PC-9 (cell line): ENCODE measurements at regions not wholly inside any gene's neighbourhood (a gene's known extent, or its start where the extent isn't known, plus 50 kb on each side); places are given as distances from the start of the nearest gene placed in this dataset.

Source experiments
- BruUV-seq: library from RNA; stranded (reverse); fragments of 400-500 nt; replicated peaks from 2 replicates; lab custom pipeline; 2021; lab: Mats Ljungman, UMichigan
- CTCF ChIA-PET: fragments of 300-600 bp; sonication (Branson Sonifier 250); formaldehyde crosslinking; loops from one replicate; lab custom pipeline; 2022; ENCODE audit warnings: antibody characterized with exemption; lab: Charles Lee
- POLR2A ChIA-PET: fragments of 300-600 bp; sonication (Branson Sonifier 250); formaldehyde crosslinking; loops from one replicate; lab custom pipeline; 2022; ENCODE audit warnings: antibody characterized with exemption; ENCODE audit not compliant: unreplicated experiment; lab: Charles Lee
- DNase-seq, 2 experiments: peaks; one replicate each; pipeline versions ENCODE4 v3.0.0 to v3.0.0-alpha.2; 2015 to 2022; ENCODE audit warnings: mixed read lengths in 1 of 2
- H2AFZ ChIP-seq: fragments of 200-600 bp; sonication (generic); 2 replicates; pipeline ENCODE4 v1.8.1; 2017; ENCODE audit warnings: antibody characterized with exemption
- H3F3A ChIP-seq: fragments of 200-600 bp; sonication (generic); 2 replicates; pipeline ENCODE4 v1.8.1; 2017; ENCODE audit warnings: antibody characterized with exemption, mild to moderate bottlenecking, low read depth; ENCODE audit not compliant: insufficient read depth
- H3K27ac ChIP-seq: fragments of 200-600 bp; sonication (generic); 2 replicates; pipeline ENCODE4 v1.6.1; 2016; ENCODE audit warnings: mixed run types
- H3K27me3 ChIP-seq: fragments of 200-600 bp; sonication (generic); 2 replicates; pipeline ENCODE4 v1.6.1; 2016; ENCODE audit warnings: low read depth, mixed run types; ENCODE audit not compliant: insufficient read depth
- H3K36me3 ChIP-seq: fragments of 200-600 bp; sonication (generic); 2 replicates; pipeline ENCODE4 v1.6.1; 2016; ENCODE audit warnings: low read depth, mixed run types
- H3K4me1 ChIP-seq: fragments of 200-600 bp; sonication (generic); replicated peaks from 2 replicates; pipeline ENCODE4 v1.6.1; 2016; ENCODE audit warnings: mixed run types; ENCODE audit not compliant: insufficient read depth
- H3K4me2 ChIP-seq: fragments of 200-600 bp; sonication (generic); 2 replicates; pipeline ENCODE4 v1.6.1; 2017; ENCODE audit warnings: mixed run types
- H3K4me3 ChIP-seq: fragments of 200-600 bp; sonication (generic); 2 replicates; pipeline ENCODE4 v1.6.1; 2016; ENCODE audit warnings: mixed run types
- H3K79me2 ChIP-seq: fragments of 200-600 bp; sonication (generic); 2 replicates; pipeline ENCODE4 v1.6.1; 2017; ENCODE audit warnings: low read depth, mixed run types
- H3K9me2 ChIP-seq: fragments of 200-600 bp; sonication (generic); 2 replicates; pipeline ENCODE4 v1.8.1; 2017; ENCODE audit warnings: mild to moderate bottlenecking; ENCODE audit not compliant: insufficient read depth
- H3K9me3 ChIP-seq: fragments of 200-600 bp; sonication (generic); 2 replicates; pipeline ENCODE4 v1.8.1; 2016; ENCODE audit warnings: low read depth; ENCODE audit not compliant: insufficient read depth
- H4K20me1 ChIP-seq: fragments of 200-600 bp; sonication (generic); 2 replicates; pipeline ENCODE4 v1.8.1; 2017; ENCODE audit not compliant: insufficient read depth
- CTCF ChIP-seq: fragments of 200-600 bp; sonication (generic); conservative IDR thresholded peaks from 2 replicates; pipeline ENCODE4 v1.6.1; 2017; ENCODE audit warnings: mixed run types, antibody characterized with exemption, mild to moderate bottlenecking, moderate library complexity
- EZH2 ChIP-seq: fragments of 200-600 bp; sonication (generic); IDR thresholded peaks from 2 replicates; pipeline ENCODE4 v1.8.0; 2017; ENCODE audit warnings: antibody characterized with exemption, low read depth
- intact Hi-C: fragments of 100-400 bp; cut with micrococcal nuclease; formaldehyde crosslinking; loops from one replicate; pipeline ENCODE4 v1.10.0; 2022; ENCODE audit not compliant: unreplicated experiment

GRCh38 chr6:113358063-113358583, 499.0 kb upstream of the MARCKS start:
- H3K4me2 ChIP-seq: no peak overlapping the region
- TF ChIP-seq EZH2 (no peak), CTCF (no peak)
- POLR2A ChIA-PET: no interaction called here
- H3K36me3 ChIP-seq: no peaks in the 10 kb centered on the region
- H3K4me1 ChIP-seq: peaks cover 46% of the 10 kb centered on the region
- no peak overlapping the region for H3K4me3 ChIP-seq
- H3K9me2 ChIP-seq: no peaks in the 10 kb centered on the region
- H2AFZ ChIP-seq: no peak overlapping the region
- H4K20me1 ChIP-seq: no peaks in the 10 kb centered on the region
- no peaks in the 10 kb centered on the region for H3K27me3 ChIP-seq
- intact Hi-C loops: loop anchor here (10.0 kb wide), 1 partner anchor 197 kb away; no protein-coding TSS in a partner anchor
- H3K79me2 ChIP-seq: no peaks in the 10 kb centered on the region
- CTCF ChIA-PET: no interaction called here
- no peak for DNase-seq
- H3F3A ChIP-seq: peaks cover 16% of the 10 kb centered on the region
- no peak overlapping the region for H3K27ac ChIP-seq
- 0 out of 2 replicates have a peak, but pooled peaks cover 3% of the 10 kb centered on the region for H3K9me3 ChIP-seq
- no TSS peak for BruUV-seq

DNA sequence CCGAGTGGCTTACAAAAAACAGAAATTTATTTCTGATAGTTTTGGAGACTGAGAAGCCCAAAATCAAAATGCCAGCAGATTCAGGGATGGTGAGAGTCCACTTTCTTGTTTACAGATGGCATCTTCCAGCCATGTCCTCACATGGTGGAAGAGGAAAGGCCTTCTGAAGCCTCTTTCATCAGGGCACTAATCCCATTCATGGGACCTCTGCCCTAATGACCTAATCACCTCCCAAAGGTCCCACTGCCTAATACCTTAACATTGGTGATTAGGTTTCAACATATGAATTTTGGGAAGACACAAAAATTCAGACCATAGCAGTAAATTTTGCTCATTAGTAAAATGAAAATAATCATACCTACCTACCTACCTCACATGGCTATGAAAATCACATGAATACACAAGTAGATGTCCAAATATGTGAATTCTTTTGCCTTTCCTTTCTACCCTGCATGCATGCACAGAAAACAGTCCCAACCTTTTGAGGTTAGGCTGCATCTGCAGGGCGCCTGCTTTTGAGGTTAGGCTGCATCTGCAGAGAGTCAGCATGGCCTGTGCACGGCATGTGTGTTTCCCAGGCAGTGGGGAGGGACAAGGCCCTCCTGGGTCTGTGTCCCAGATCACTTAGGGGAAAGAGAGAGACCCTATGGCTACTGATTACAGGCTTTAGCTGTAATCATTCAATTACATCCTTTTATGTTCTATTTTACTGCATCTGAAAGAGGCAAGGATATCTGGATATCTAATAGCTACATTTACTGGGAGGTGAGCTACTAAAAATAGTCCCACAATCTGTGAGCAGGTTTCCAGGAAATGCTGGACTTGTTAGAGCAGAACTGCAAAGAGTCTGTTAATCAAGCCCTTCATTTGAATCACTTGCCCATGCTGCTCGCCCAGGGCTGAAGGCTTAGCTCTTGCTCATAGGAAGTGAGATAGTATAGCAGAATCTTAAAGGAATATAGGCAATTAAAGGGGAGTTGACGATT, 497.7 kb upstream of the MARCKS start:
- Histone ChIP-seq H3K36me3 (no peaks in the 10 kb centered on the region), H3F3A (peaks cover 3% of the 10 kb centered on the region; the same call in 1 of the 2 replicates), H3K27ac (no peak overlapping the region), H3K9me3 (0 out of 2 replicates have a peak, but pooled peaks cover 4% of the 10 kb centered on the region), H3K9me2 (no peaks in the 10 kb centered on the region), H4K20me1 (no peaks in the 10 kb centered on the region), H3K4me3 (no peak overlapping the region), H3K79me2 (no peaks in the 10 kb centered on the region), H2AFZ (no peak overlapping the region), H3K4me1 (peaks cover 33% of the 10 kb centered on the region), H3K27me3 (no peaks in the 10 kb centered on the region), H3K4me2 (no peak overlapping the region)
- no TSS peak for BruUV-seq
- no peak for TF ChIP-seq CTCF
- TF ChIP-seq EZH2: no peak
- DNase-seq: no peak
- intact Hi-C loops: loop anchor here (10.0 kb wide), 1 partner anchor 195 kb away; no protein-coding TSS in a partner anchor
- ChIA-PET CTCF (interaction anchor here (0.6 kb wide), 1 partner anchor 499 kb away, joined by 3 read pairs; no protein-coding TSS in a partner anchor), POLR2A (interaction anchor here (0.6 kb wide), 1 partner anchor 48 kb away, joined by 5 read pairs; no protein-coding TSS in a partner anchor)

DNA sequence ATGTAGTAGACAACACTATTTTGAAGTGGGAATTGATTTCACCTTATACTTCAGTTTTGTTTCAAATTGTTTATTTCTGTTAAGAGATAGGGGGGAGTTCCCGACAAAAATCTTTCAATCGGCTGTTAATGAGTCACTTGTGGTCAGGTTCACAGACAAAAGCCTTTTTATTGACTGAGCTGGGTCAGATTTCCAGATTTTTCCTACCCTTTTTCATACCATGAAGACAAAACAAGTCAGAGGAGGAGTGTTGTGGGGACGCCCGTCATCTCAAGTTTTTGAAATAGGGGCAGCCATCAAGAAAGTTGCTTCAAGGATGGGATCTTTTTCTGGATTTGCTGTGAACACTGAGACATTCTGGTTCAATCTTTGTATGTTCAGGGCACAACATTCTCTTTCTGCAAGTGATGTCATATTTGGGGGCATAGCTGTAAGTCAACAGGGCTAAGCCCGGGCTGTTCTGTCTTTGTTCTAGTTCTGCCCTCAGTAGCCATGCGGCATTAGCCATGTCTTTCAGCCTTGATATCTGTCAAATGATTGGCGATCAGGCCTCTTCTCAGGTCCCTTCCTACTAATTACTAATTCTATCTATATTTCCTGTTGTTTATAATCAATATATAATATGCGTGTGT, 496.0 kb upstream of the MARCKS start:
- Histone ChIP-seq H3K4me3 (no peak overlapping the region), H3K9me2 (no peaks in the 10 kb centered on the region), H4K20me1 (no peaks in the 10 kb centered on the region), H3F3A (no peaks in the 10 kb centered on the region), H3K4me2 (peak overlapping the region; percentile 14; the same call in 1 of the 2 replicates), H3K27me3 (no peaks in the 10 kb centered on the region), H3K9me3 (peaks cover 11% of the 10 kb centered on the region), H3K27ac (0 out of 2 replicates have a peak overlapping the region, but pooled peaks have one; percentile 2), H3K79me2 (no peaks in the 10 kb centered on the region), H3K36me3 (no peaks in the 10 kb centered on the region), H3K4me1 (peaks cover 37% of the 10 kb centered on the region), H2AFZ (0 out of 2 replicates have a peak overlapping the region, but pooled peaks have one; percentile 10)
- CTCF ChIA-PET: no interaction called here
- peak in 1 of 2 experiments; percentile 59 for DNase-seq
- POLR2A ChIA-PET: interaction anchor here (0.6 to 0.7 kb wide), 4 partner anchors 9 to 1063 kb away, joined by 4 to 8 read pairs (median 5); no protein-coding TSS in a partner anchor
- BruUV-seq: TSS peak; percentile 83
- TF ChIP-seq EZH2 (no peak), CTCF (no peak)
- intact Hi-C loops: loop anchor here (1.0 kb wide), 1 partner anchor 9 kb away; no protein-coding TSS in a partner anchor
